Panc1 (cell line): ENCODE measurements at regions not wholly inside any gene's neighbourhood (a gene's known extent, or its start where the extent isn't known, plus 50 kb on each side); places are given as distances from the start of the nearest gene placed in this dataset.

ENCODE experiments used
- ATAC-seq: fragments of 200-7000 bp; cut with Tn5 transposase; 2 replicates; pipeline ENCODE4 v1.9.1; 2020; ENCODE audit warnings: mild to moderate bottlenecking, moderate library complexity
- BruUV-seq: library from RNA; stranded (reverse); fragments of 400-500 nt; replicated peaks from 2 replicates; lab custom pipeline; 2021; lab: Mats Ljungman, UMichigan
- CTCF ChIA-PET: fragments of 300-600 bp; sonication (Branson Sonifier 250); formaldehyde crosslinking; loops from one replicate; lab custom pipeline; 2022; ENCODE audit warnings: antibody characterized with exemption; lab: Charles Lee
- POLR2A ChIA-PET: fragments of 300-600 bp; sonication (Branson Sonifier 250); formaldehyde crosslinking; loops from one replicate; lab custom pipeline; 2022; ENCODE audit warnings: antibody characterized with exemption; lab: Charles Lee
- DNase-seq: peaks from one replicate; pipeline ENCODE4 v3.0.0-alpha.2; 2010; ENCODE audit warnings: low read depth, low spot score
- H3K27ac ChIP-seq: 2 replicates; pipeline ENCODE4 v1.5.1; 2011; ENCODE audit warnings: mild to moderate bottlenecking, low read length, inconsistent platforms
- H3K27me3 ChIP-seq: fragments of 200-500 bp; sonication (Bioruptor generic); 2 replicates; pipeline ENCODE4 v1.6.0; 2014; ENCODE audit warnings: low read length, inconsistent platforms; ENCODE audit not compliant: control insufficient read depth, insufficient read depth
- H3K36me3 ChIP-seq: fragments of 200-500 bp; sonication (Bioruptor generic); 2 replicates; pipeline ENCODE4 v1.5.1; 2014; ENCODE audit warnings: inconsistent platforms, mild to moderate bottlenecking, low read length, moderate library complexity; ENCODE audit not compliant: control insufficient read depth, insufficient read depth
- H3K4me1 ChIP-seq: 2 replicates; pipeline ENCODE4 v1.5.1; 2011; ENCODE audit warnings: inconsistent platforms, mild to moderate bottlenecking, low read length, moderate library complexity; ENCODE audit not compliant: control insufficient read depth, insufficient read depth
- H3K4me3 ChIP-seq, 2 experiments: 2 replicates each; pipeline ENCODE4 v1.5.1; 2011 to 2012; ENCODE audit warnings: low read depth in 2 of 2, low read length in 2 of 2, mild to moderate bottlenecking in 2 of 2, inconsistent platforms in 1 of 2, moderate library complexity in 1 of 2
- H3K9me3 ChIP-seq: fragments of 200-500 bp; sonication (Bioruptor generic); 2 replicates; pipeline ENCODE4 v1.5.1; 2014; ENCODE audit warnings: low read depth, mild to moderate bottlenecking, inconsistent platforms, low read length, moderate library complexity; ENCODE audit not compliant: control insufficient read depth, insufficient read depth
- POLR2AphosphoS5 ChIP-seq: IDR thresholded peaks from 2 replicates; pipeline ENCODE4 v1.6.1; 2012; ENCODE audit warnings: mild to moderate bottlenecking, low read depth, low read length, moderate library complexity
- REST ChIP-seq, 2 experiments: IDR thresholded peaks; 2 replicates each; pipeline ENCODE4 v1.6.1; 2011 to 2012; ENCODE audit warnings: low read depth in 2 of 2, control low read depth in 1 of 2, low read length in 1 of 2, mild to moderate bottlenecking in 1 of 2, moderate library complexity in 1 of 2; ENCODE audit not compliant: insufficient read depth in 1 of 2
- SIN3A ChIP-seq: IDR thresholded peaks from 2 replicates; pipeline ENCODE4 v1.6.1; 2012; ENCODE audit warnings: low read depth, mild to moderate bottlenecking, low read length, moderate library complexity, borderline replicate concordance; ENCODE audit not compliant: insufficient read depth
- TCF7L2 ChIP-seq: IDR thresholded peaks from 2 replicates; pipeline ENCODE4 v1.6.1; 2011; ENCODE audit warnings: mild to moderate bottlenecking, low read depth, low read length, inconsistent platforms
- in situ Hi-C: cut with HindIII; loops from 2 replicates; pipeline ENCODE4 v1.10.0; 2016; ENCODE audit warnings: low sequenced_read_pairs, low pct_unique_long_range_greater_than_20kb
- intact Hi-C: fragments of 100-400 bp; cut with micrococcal nuclease; formaldehyde crosslinking; loops from one replicate; pipeline ENCODE4 v1.10.0; 2022; ENCODE audit not compliant: unreplicated experiment
- TF ChIP-seq, protein P1 (sequence below): fragments of 450-650 bp; IDR thresholded peaks from 2 replicates; pipeline ENCODE4 v1.5.1; 2017; ENCODE audit warnings: mild to moderate bottlenecking

- Histone ChIP-seq H3K27ac (no peak overlapping the region; the same call in 1 of the 2 replicates), H3K4me1 (peaks cover 2% of the 10 kb centered on the region; the same call in 1 of the 2 replicates), H3K27me3 (no peaks in the 10 kb centered on the region), H3K4me3 (no peak overlapping the region), H3K36me3 (no peaks in the 10 kb centered on the region), H3K9me3 (no peaks in the 10 kb centered on the region)
- in situ Hi-C loops (no loop called here), intact Hi-C loops (no loop called here)
- no TSS peak for BruUV-seq
- ChIA-PET POLR2A (no interaction called here), CTCF (no interaction called here)
- DNase-seq = no peak
- ATAC-seq = no peak
- TF ChIP-seq POLR2AphosphoS5 = no peak
- TF ChIP-seq, protein P1, sequence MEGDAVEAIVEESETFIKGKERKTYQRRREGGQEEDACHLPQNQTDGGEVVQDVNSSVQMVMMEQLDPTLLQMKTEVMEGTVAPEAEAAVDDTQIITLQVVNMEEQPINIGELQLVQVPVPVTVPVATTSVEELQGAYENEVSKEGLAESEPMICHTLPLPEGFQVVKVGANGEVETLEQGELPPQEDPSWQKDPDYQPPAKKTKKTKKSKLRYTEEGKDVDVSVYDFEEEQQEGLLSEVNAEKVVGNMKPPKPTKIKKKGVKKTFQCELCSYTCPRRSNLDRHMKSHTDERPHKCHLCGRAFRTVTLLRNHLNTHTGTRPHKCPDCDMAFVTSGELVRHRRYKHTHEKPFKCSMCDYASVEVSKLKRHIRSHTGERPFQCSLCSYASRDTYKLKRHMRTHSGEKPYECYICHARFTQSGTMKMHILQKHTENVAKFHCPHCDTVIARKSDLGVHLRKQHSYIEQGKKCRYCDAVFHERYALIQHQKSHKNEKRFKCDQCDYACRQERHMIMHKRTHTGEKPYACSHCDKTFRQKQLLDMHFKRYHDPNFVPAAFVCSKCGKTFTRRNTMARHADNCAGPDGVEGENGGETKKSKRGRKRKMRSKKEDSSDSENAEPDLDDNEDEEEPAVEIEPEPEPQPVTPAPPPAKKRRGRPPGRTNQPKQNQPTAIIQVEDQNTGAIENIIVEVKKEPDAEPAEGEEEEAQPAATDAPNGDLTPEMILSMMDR = no peak
- no peak for TF ChIP-seq SIN3A
- no peak for TF ChIP-seq REST (IDR thresholded peaks at IDR 0.05; ENCODE audit: insufficient read depth in 1 of 2, low read depth in 2 of 2, low read length in 1 of 2)
- TF ChIP-seq TCF7L2 = no peak
These were observed 582.5 kb upstream of the CDH18 start for GRCh38 chr5:20570486-20570885.

- H3K4me3 ChIP-seq = no peak overlapping the region
- POLR2A ChIA-PET = no interaction called here
- ATAC-seq = no peak
- intact Hi-C loops (no loop called here), in situ Hi-C loops (no loop called here)
- DNase-seq = no peak
- H3K9me3 ChIP-seq = no peaks in the 10 kb centered on the region
- no peaks in the 10 kb centered on the region for H3K36me3 ChIP-seq
- H3K4me1 ChIP-seq = no peaks in the 10 kb centered on the region
- TF ChIP-seq TCF7L2 (no peak), SIN3A (no peak), REST (IDR thresholded peaks at IDR 0.05; ENCODE audit: insufficient read depth in 1 of 2, low read depth in 2 of 2, low read length in 1 of 2) (no peak), POLR2AphosphoS5 (no peak)
- TF ChIP-seq, protein P1 = no peak
- no TSS peak for BruUV-seq
- CTCF ChIA-PET = no interaction called here
- H3K27me3 ChIP-seq = no peaks in the 10 kb centered on the region
- no peak overlapping the region for H3K27ac ChIP-seq
These were observed 574.5 kb upstream of the CDH18 start for GRCh38 chr5:20562544-20562943.
